ENCODE measurements at regions not wholly inside any gene's neighbourhood (a gene's known extent, or its start where the extent isn't known, plus 50 kb on each side); places are given as distances from the start of the nearest gene placed in this dataset.

DNA sequence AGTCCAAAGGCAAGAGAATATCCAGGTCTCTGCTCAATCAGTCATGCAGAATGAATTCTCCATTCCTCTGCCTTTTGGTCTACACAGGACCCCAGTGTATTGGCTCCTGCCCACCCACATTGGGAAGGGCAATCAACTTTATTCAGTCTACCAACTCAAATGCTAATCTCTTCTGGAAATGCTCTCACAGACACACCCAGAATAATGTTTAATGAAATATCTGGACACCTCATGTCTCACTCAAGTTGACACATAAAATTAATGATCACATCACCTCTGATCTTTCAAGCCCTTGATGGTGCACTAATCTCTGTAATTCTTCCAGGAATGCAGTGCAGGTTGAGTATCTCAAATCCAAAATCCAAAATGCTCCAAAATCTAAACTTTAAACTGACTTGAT is 315.6 kb downstream of the HRH4 start:
- no peaks in the 10 kb centered on the region for H3K4me1 ChIP-seq
- H3K27ac ChIP-seq: no peak overlapping the region
- H3K9me3 ChIP-seq: no peaks in the 10 kb centered on the region
- intact Hi-C loops (cut with DNase I; ENCODE audit: low total_unique reads): no loop called here
- H3K36me3 ChIP-seq: no peaks in the 10 kb centered on the region
- TF ChIP-seq POLR2A (IDR thresholded peaks at IDR 0.05): no peak
- TF ChIP-seq, protein P1, sequence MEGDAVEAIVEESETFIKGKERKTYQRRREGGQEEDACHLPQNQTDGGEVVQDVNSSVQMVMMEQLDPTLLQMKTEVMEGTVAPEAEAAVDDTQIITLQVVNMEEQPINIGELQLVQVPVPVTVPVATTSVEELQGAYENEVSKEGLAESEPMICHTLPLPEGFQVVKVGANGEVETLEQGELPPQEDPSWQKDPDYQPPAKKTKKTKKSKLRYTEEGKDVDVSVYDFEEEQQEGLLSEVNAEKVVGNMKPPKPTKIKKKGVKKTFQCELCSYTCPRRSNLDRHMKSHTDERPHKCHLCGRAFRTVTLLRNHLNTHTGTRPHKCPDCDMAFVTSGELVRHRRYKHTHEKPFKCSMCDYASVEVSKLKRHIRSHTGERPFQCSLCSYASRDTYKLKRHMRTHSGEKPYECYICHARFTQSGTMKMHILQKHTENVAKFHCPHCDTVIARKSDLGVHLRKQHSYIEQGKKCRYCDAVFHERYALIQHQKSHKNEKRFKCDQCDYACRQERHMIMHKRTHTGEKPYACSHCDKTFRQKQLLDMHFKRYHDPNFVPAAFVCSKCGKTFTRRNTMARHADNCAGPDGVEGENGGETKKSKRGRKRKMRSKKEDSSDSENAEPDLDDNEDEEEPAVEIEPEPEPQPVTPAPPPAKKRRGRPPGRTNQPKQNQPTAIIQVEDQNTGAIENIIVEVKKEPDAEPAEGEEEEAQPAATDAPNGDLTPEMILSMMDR (IDR thresholded peaks at IDR 0.05): no peak
- DNase-seq: no peak
- H3K4me3 ChIP-seq: no peak overlapping the region
- no peaks in the 10 kb centered on the region for H3K27me3 ChIP-seq

DNA sequence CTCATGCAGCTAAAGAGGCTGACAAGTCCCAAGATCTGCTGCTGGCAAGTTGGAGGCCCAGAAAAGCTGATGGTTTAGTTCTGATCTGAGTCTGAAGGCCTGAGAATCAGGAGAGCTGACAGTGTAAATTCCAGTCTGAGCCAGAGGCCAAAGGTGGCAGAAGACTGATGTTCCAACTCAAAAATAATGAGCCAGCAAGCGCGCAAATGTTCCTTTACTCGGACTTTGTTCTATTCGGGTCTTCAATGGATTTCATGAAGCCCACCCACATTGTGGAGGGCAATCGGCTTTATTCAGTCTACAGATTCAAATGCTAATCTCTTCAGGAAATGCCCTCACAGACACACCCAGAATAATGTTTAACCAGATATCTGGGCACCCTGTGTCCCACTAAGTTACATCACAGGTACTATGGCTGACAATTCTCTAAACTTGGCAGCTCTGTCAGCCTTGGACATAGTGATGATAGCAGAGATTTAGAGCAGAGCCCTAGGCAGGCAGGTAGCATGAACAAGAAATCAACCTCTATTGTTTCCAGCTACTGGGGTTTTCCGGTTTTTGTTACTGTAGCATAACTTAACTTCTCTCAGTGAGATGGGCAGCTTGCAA is 318.5 kb downstream of the HRH4 start:
- H3K9me3 ChIP-seq: no peaks in the 10 kb centered on the region
- no peak overlapping the region for H3K4me3 ChIP-seq
- H3K4me1 ChIP-seq: no peaks in the 10 kb centered on the region
- TF ChIP-seq, protein P1 (IDR thresholded peaks at IDR 0.05): no peak
- no peak for TF ChIP-seq POLR2A (IDR thresholded peaks at IDR 0.05)
- no peak for DNase-seq
- no peak overlapping the region for H3K27ac ChIP-seq
- H3K36me3 ChIP-seq: no peaks in the 10 kb centered on the region
- no peaks in the 10 kb centered on the region for H3K27me3 ChIP-seq
- intact Hi-C loops (cut with DNase I; ENCODE audit: low total_unique reads): no loop called here

DNA sequence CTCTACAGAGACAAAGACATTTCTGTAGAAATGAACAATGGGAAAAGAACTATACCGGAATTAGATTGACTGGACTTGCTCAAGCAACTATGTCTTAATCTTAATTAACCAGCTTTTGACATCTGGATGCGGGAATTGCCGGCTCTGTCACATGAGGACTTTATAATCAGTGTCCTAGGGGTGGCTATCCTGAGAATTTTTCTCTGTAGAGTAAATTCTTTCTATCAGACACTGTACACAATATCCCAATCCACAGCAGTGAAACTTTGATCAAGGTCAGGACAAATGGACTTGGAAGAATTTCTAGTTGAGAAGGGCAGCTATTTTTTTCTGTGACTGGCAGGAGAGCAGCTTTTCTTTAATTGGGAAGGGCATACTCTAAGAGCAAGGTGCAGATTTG is 322.1 kb downstream of the HRH4 start:
- DNase-seq: no peak
- no peaks in the 10 kb centered on the region for H3K9me3 ChIP-seq
- H3K27ac ChIP-seq: no peak overlapping the region
- no peaks in the 10 kb centered on the region for H3K27me3 ChIP-seq
- TF ChIP-seq, protein P1 (IDR thresholded peaks at IDR 0.05): no peak
- TF ChIP-seq POLR2A (IDR thresholded peaks at IDR 0.05): no peak
- no peaks in the 10 kb centered on the region for H3K4me1 ChIP-seq
- no peak overlapping the region for H3K4me3 ChIP-seq
- intact Hi-C loops (cut with DNase I; ENCODE audit: low total_unique reads): no loop called here
- H3K36me3 ChIP-seq: no peaks in the 10 kb centered on the region

DNA sequence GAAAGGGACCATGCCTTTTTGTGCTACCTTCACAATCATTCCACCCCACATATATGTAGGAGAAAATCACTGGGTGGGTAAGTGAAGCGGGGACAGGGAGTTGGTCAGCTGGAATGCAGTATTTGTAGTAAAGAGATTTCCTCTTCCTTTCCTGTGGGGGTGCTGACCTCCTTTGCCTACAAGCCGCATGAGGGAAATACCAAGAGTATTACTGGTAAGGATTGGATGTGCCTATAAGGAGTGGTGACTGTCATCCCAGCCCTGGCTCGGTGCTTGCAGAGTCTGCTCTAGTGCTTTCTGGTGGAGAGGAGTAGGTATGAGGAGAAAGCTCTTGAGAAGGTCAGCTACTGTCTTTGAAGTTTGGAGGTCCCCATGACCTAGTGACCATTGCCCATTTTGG is 324.6 kb downstream of the HRH4 start:
- H3K27ac ChIP-seq: no peak overlapping the region
- intact Hi-C loops (cut with DNase I; ENCODE audit: low total_unique reads): no loop called here
- H3K27me3 ChIP-seq: no peaks in the 10 kb centered on the region

DNA sequence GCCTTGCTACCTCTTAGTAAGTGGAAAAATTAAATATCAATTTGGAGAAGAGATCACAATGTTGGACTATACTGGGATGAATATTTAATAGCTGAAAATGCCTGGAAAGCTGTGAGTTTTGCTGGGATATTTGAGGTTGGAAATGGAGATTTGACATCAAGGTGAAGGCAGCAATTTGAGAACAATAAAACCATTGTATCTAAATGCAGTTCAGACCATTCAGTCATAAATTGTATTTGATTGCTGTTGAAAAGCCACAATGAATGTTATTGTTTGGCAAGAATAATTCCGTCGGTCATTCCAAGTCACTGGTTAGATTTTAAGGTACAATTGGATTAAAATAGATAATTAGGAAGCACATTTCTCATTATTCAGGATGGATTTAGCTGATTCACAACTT is 325.6 kb downstream of the HRH4 start:
- no peak for DNase-seq
- no peak overlapping the region for H3K4me3 ChIP-seq
- H3K27me3 ChIP-seq: no peaks in the 10 kb centered on the region
- no peak for TF ChIP-seq POLR2A (IDR thresholded peaks at IDR 0.05)
- TF ChIP-seq, protein P1 (IDR thresholded peaks at IDR 0.05): no peak
- H3K4me1 ChIP-seq: no peaks in the 10 kb centered on the region
- H3K36me3 ChIP-seq: no peaks in the 10 kb centered on the region
- intact Hi-C loops (cut with DNase I; ENCODE audit: low total_unique reads): no loop called here
- no peaks in the 10 kb centered on the region for H3K9me3 ChIP-seq
- no peak overlapping the region for H3K27ac ChIP-seq

More for the DNA sequence above, 324.6 kb downstream of the HRH4 start:
- H3K4me3 ChIP-seq: no peak overlapping the region
- H3K9me3 ChIP-seq: no peaks in the 10 kb centered on the region
- H3K4me1 ChIP-seq: no peaks in the 10 kb centered on the region
- TF ChIP-seq POLR2A (IDR thresholded peaks at IDR 0.05): no peak
- TF ChIP-seq, protein P1 (IDR thresholded peaks at IDR 0.05): no peak
- H3K36me3 ChIP-seq: no peaks in the 10 kb centered on the region
- no peak for DNase-seq

All from uterus (tissue), 3 donors.